ENCODE measurements at regions not wholly inside any gene's neighbourhood (a gene's known extent, or its start where the extent isn't known, plus 50 kb on each side); places are given as distances from the start of the nearest gene placed in this dataset.

GRCh38 chr6:15032015-15032414, 213.9 kb upstream of the JARID2 start:
- no peak for DNase-seq

- no peak for DNase-seq
Measured at GRCh38 chr6:15033850-15034203, 212.0 kb upstream of the JARID2 start.

- no peak for DNase-seq
Measured at GRCh38 chr6:15036690-15037245, 209.1 kb upstream of the JARID2 start.

- DNase-seq: no peak
Measured at GRCh38 chr6:15037253-15037652, 208.6 kb upstream of the JARID2 start.

GRCh38 chr6:15038013-15038791, 207.7 kb upstream of the JARID2 start:
- DNase-seq: no peak

- DNase-seq: no peak
Measured at GRCh38 chr6:15039136-15039535, 206.7 kb upstream of the JARID2 start.

GRCh38 chr6:15042938-15043337, 202.9 kb upstream of the JARID2 start:
- no peak for DNase-seq

GRCh38 chr6:15044146-15044882, 201.6 kb upstream of the JARID2 start:
- no peak for DNase-seq

- DNase-seq: no peak
Measured at GRCh38 chr6:15044948-15045347, 200.9 kb upstream of the JARID2 start.

GRCh38 chr6:15046751-15047150, 199.1 kb upstream of the JARID2 start:
- no peak for DNase-seq

GRCh38 chr6:15048367-15048766, 197.5 kb upstream of the JARID2 start:
- no peak for DNase-seq

- no peak for DNase-seq
Measured at GRCh38 chr6:15058200-15059061, 187.4 kb upstream of the JARID2 start.

GRCh38 chr6:15061180-15061641, 184.7 kb upstream of the JARID2 start:
- no peak for DNase-seq

GRCh38 chr6:15061908-15062515, 183.9 kb upstream of the JARID2 start:
- no peak for DNase-seq

GRCh38 chr6:15062516-15063252, 183.2 kb upstream of the JARID2 start:
- DNase-seq: no peak

GRCh38 chr6:15063253-15063853, 182.5 kb upstream of the JARID2 start:
- no peak for DNase-seq

GRCh38 chr6:15065261-15065989, 180.4 kb upstream of the JARID2 start:
- DNase-seq: no peak

GRCh38 chr6:15066089-15066758, 179.6 kb upstream of the JARID2 start:
- DNase-seq: no peak

GRCh38 chr6:15073344-15073789, 172.5 kb upstream of the JARID2 start:
- no peak for DNase-seq
